ENCODE measurements at regions not wholly inside any gene's neighbourhood (a gene's known extent, or its start where the extent isn't known, plus 50 kb on each side); places are given as distances from the start of the nearest gene placed in this dataset.

GRCh38 chr11:127118811-127119210 is 118.2 kb upstream of the KIRREL3 start:
- ChIA-PET POLR2A (no interaction called here), CTCF (no interaction called here)
- no peaks in the 10 kb centered on the region for H3K4me1 ChIP-seq (ENCODE audit: control insufficient read depth, extremely low read depth, insufficient read depth, low read length)
- no peaks in the 10 kb centered on the region for H3K79me2 ChIP-seq (ENCODE audit: control insufficient read depth, insufficient read depth, low read length)
- no peak for TF ChIP-seq POLR2A (IDR thresholded peaks at IDR 0.05; ENCODE audit: low read depth, low read length)
- TF ChIP-seq CTCF (IDR thresholded peaks at IDR 0.05; ENCODE audit: extremely low read depth in 1 of 2, insufficient read depth in 1 of 2, low read depth in 1 of 2, low read length in 2 of 2) = no peak
- TF ChIP-seq FOS (IDR thresholded peaks at IDR 0.05; ENCODE audit: borderline replicate concordance, insufficient read depth, low read length) = no peak
- no peak for TF ChIP-seq MYC (IDR thresholded peaks at IDR 0.05; ENCODE audit: low read depth, low read length)
- no peak for TF ChIP-seq JUN (IDR thresholded peaks at IDR 0.05; ENCODE audit: borderline replicate concordance, insufficient read depth, insufficient read length, low read depth)
- no peak for TF ChIP-seq POLR2AphosphoS5 (IDR thresholded peaks at IDR 0.05; ENCODE audit: insufficient read depth, low read depth, low read length)
- TF ChIP-seq EZH2 (IDR thresholded peaks at IDR 0.05; ENCODE audit: borderline replicate concordance, low read depth, low read length, severe bottlenecking) = no peak
- TF ChIP-seq MAX (IDR thresholded peaks at IDR 0.05; ENCODE audit: insufficient read depth, insufficient read length) = no peak
- no peaks in the 10 kb centered on the region for H3K9me1 ChIP-seq (replicated peaks; ENCODE audit: control insufficient read depth, extremely low read depth, insufficient read depth, low read length)
- H3K4me2 ChIP-seq (ENCODE audit: insufficient read depth, low read length) = no peak overlapping the region
- dilution Hi-C loops (cut with MboI; ENCODE audit: extremely low pct_ligation_motif_present, low sequenced_read_pairs) = no loop called here
- no peaks in the 10 kb centered on the region for H3K36me3 ChIP-seq (ENCODE audit: control insufficient read depth in 2 of 2, extremely low read depth in 1 of 2, insufficient read depth in 2 of 2, low read length in 2 of 2)
- intact Hi-C loops (cut with micrococcal nuclease) = no loop called here
- no peak for DNase-seq (ENCODE audit: low read depth, low spot score)
- no TSS peak for BruUV-seq (replicated peaks)
- no peaks in the 10 kb centered on the region for H3K27me3 ChIP-seq (ENCODE audit: control insufficient read depth in 2 of 2, insufficient read depth in 2 of 2, low read length in 2 of 2)
- no peak for FAIRE-seq
- peaks cover 5% of the 10 kb centered on the region for H3K9me3 ChIP-seq (replicated peaks; ENCODE audit: control insufficient read depth, insufficient read depth, low read length)
- H3K9ac ChIP-seq (replicated peaks; ENCODE audit: extremely low read depth, insufficient read depth, low read length) = no peak overlapping the region
- no peaks in the 10 kb centered on the region for H4K20me1 ChIP-seq (replicated peaks; ENCODE audit: control insufficient read depth, extremely low read depth, insufficient read depth, low read length)
- H2AFZ ChIP-seq (ENCODE audit: low read depth, low read length) = no peak overlapping the region
- no peak overlapping the region for H3K27ac ChIP-seq (ENCODE audit: insufficient read depth, low read depth, low read length)
- H3K4me3 ChIP-seq (replicated peaks in 1 of 3; ENCODE audit: insufficient read depth in 1 of 3, low read depth in 1 of 3, low read length in 3 of 3) = no peak overlapping the region

Measured in endothelial cell of umbilical vein (primary cell).